GM20431 (cell line): ENCODE measurements at regions not wholly inside any gene's neighbourhood (a gene's known extent, or its start where the extent isn't known, plus 50 kb on each side); places are given as distances from the start of the nearest gene placed in this dataset.

Experiments
- in situ Hi-C: fragments of 300-500 bp; cut with MseI, MboI; formaldehyde crosslinking; loops from one replicate; pipeline ENCODE4 v1.15.0; 2020; ENCODE audit warnings: low sequenced_read_pairs; ENCODE audit not compliant: unreplicated experiment

DNA sequence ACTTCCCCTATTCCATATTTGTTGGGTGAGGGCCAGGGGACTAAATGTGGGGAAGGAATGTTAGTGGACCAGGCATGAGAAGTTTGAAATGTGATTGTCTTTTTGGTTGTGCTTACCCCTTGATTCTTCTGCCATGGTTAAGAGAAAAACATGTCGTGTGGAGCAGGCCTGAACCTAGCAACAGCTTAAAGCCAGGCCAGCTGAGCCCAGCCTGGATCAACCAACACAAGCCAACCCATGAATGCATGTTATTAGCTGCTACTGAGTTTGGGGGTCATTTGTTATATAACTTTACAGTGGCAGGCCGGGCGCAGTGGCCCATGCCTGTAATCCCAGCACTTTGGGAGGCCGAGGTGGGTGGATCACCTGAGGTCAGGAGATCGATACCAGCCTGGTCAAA lies 52.4 kb upstream of the TRIO start:
- in situ Hi-C loops, result no loop called here

DNA sequence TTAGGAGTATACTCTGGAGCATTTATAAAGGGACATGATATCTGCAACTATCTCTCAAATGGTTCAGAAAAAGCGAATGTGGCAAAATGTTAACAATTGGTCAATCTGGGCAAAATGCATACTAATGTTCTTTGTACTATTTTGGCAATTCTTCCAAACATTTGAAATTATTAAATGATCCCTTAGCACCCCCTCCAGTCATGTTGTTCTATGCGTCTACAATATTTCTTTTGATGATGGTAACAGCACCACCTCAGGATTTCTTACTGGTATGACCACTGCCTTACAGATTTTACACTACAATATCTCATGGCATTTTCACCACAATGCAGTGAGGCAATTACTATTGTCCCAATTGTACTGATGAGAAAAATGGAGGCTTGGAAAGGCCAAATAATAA lies 52.9 kb upstream of the TRIO start:
- in situ Hi-C loops, result no loop called here

- in situ Hi-C loops, result no loop called here
These were observed 53.9 kb upstream of the TRIO start for GRCh38 chr5:14089198-14089597.

GRCh38 chr5:14086261-14086660 lies 56.9 kb upstream of the TRIO start:
- in situ Hi-C loops, result no loop called here

DNA sequence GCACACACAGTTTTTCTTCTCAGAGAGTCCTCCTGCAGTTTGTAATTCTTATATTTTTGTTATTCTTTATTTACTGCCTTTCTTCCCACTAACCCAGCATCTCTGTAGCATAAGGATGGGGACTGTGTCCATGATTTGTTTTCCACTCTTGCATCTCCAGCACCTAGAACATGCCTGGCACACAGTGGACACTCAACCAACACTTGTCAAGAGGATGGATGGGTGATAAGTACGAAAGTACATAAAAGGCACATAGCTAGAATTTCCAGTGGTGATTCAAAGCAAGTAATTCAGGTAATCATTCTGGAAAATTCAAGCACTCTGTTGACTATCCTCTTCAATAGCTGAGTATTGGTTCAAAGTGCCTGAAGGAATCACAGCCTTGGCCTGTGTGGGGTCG lies 60.2 kb upstream of the TRIO start:
- in situ Hi-C loops, result no loop called here

- in situ Hi-C loops, result no loop called here
These were observed 60.6 kb upstream of the TRIO start for GRCh38 chr5:14082523-14082922.

DNA sequence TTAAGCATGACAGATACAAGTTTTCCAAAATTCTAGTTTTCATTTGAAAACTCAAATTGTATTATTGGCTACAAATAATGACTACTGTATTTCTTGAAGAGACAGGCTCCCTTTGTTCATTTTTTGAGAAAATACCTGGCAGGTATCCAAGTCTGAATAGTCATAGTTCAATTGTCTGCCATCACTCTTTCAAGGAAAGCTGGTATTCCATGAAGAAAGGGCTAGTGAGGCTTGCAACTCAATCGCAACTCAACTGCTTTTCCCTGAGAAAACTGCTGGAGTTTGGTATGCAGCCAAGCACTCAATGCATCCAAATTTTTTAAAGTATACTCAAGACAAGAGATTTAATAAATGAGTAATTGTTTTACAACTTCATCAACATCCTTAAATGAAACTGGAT lies 61.4 kb upstream of the TRIO start:
- in situ Hi-C loops, result no loop called here

DNA sequence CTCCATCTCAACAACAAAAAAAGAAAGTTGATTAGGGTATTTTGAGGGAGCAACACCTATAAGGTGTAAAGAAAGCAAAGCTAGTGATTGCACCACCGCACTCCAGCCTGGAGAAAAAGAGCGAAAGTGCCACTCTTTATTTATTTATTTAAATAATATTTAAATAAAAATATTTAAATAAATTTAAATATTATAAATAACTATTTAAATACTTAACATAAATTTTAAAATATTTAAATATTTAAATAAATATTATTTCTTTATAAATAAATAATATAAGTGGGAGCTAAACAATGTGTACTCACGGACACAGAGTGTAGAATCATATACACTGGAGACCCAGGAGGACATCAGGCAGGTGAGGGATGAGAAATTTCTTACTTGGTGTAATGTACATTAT lies 64.4 kb upstream of the TRIO start:
- in situ Hi-C loops, result no loop called here

GRCh38 chr5:14077501-14077900 lies 65.6 kb upstream of the TRIO start:
- in situ Hi-C loops, result no loop called here

DNA sequence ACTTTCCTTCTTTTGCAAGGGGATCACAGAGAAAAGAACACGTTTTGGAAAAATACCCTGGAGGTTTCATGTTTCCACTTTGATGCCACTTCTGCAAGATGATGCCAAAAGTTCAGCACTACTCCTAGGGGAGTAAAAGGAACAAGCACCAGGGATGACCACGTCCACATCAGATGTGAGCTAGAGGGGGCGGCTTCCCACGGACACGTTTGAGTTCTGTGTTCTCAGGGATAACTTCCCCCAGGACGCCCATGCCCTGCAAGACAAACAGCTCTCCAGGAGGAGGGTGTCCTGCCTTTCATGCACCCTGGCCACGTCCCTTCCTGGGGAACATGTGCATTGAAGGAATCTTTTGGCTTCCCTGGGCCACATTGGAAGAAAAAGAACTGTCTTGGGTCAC lies 66.6 kb upstream of the TRIO start:
- in situ Hi-C loops, result no loop called here

DNA sequence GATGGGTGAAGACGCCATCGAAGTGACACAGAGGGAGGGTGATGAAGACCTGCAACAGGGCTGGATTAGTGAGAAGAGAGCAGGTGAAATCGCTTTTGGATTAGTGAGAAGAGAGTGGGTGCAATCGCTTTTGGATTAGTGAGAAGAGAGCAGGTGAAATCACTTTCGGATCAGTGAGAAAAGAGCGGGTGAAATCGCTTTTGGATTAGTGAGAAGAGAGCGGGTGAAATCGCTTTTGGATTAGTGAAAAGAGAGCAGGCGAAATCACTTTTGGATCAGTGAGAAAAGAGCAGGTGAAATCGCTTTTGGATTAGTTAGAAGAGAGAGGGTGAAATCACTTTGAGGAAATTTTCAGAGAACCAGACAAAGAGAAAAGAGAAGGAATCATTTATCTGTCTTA lies 67.2 kb upstream of the TRIO start:
- in situ Hi-C loops, result no loop called here

DNA sequence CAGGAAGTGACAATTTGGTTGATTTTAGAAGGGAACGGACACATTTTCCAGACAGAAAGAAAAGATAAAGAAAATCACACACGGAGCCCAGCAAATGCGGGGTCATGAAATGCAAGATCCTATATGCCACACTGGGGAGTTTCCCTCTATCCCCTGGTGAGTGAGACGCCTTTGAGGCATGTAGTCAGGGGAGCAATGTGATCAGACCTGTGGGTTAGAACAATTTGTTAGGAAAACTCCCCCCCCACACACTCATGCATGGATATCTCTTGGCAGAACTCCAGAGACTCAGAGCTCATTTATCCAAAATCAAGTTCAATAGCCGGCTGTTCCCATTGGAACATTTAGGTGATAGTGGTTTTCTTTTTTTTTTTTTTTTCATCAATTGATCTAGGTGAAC lies 71.7 kb upstream of the TRIO start:
- in situ Hi-C loops, result no loop called here

DNA sequence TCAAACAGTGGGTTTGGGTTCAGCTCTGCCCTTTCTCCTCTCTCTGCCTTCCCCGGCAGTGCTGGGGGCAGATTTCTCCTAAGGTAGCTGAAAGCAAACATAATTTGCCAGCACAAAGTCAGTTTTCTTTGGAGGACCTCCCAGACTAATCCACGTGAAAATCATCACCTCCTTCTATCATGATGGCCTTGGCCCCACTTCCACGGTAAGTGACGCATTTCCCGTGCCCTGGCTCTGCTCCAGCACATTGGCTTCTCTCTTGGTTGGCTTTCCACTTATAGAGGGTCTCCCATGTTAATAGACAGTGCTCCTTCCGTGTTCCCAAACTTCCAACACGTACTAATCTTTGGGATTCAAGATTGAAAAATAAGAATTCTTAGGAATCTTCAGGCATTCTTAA lies 74.1 kb upstream of the TRIO start:
- in situ Hi-C loops, result no loop called here

GRCh38 chr5:14068136-14068535 lies 75.0 kb upstream of the TRIO start:
- in situ Hi-C loops, result no loop called here

GRCh38 chr5:14066326-14066725 lies 76.8 kb upstream of the TRIO start:
- in situ Hi-C loops, result no loop called here

GRCh38 chr5:14064841-14065240 lies 78.3 kb upstream of the TRIO start:
- in situ Hi-C loops, result no loop called here

DNA sequence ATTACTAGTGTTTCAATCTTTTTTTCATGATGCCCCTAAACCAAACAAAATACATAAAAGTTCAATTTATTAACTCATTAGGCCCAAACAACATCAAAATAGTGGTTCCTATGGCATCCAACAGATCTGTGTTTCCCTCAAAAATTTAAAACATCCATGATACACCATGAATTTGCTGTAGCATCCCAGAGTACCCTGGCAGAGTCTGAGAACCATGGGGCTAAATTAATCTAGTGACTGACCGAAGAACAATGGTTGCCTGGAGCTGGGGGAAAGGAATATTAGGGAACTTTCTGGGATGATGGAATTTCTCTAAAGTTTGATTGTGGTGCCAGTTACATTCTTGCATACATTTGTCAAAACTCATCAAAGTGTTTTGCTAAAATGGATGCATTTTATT lies 79.5 kb upstream of the TRIO start:
- in situ Hi-C loops, result no loop called here

- in situ Hi-C loops, result no loop called here
These were observed 80.0 kb upstream of the TRIO start for GRCh38 chr5:14063138-14063537.

- in situ Hi-C loops, result no loop called here
These were observed 81.0 kb upstream of the TRIO start for GRCh38 chr5:14062178-14062577.

DNA sequence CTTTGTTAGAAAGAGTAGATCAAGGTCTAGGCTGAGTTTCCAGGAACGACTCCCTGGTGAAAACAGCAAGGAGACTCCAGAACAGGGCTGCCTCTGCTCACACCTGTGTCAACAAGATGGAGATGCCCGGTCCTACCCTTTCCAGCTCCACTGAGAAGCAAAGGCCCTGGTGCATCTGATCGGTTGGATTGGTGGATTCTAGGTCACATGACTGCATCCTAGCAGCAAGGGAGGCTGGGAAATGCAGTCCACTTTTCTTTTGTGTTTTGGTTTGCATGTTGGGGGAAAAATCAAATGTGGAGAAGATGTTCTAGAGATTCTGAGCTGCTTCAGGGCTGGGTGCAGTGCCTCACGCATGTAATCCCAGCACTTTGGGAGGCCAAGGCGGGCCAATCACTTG lies 82.0 kb upstream of the TRIO start:
- in situ Hi-C loops, result no loop called here

- in situ Hi-C loops, result no loop called here
These were observed 82.9 kb upstream of the TRIO start for GRCh38 chr5:14060218-14060617.

GRCh38 chr5:14059810-14060209 lies 83.3 kb upstream of the TRIO start:
- in situ Hi-C loops, result no loop called here

DNA sequence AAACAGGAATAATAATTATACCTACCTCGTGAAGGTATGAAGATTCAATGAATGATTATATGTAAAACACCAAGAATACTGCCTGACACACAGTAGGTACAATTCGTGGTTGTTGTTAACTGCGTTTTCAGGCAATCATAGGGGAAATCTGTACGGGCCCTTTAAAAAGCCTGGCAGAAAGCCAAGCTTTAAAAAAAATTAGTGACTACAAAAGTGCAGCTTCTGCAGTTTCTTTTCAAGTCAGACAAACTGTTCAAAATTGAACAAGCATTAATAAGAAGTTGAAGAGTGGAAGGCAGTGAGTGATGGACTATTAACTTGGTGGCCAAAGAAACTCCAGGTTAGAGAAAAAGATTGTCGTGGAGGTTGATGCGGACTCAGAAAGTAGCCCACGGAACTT lies 85.9 kb upstream of the TRIO start:
- in situ Hi-C loops, result no loop called here
